ENCODE measurements at regions not wholly inside any gene's neighbourhood (a gene's known extent, or its start where the extent isn't known, plus 50 kb on each side); places are given as distances from the start of the nearest gene placed in this dataset.
"Not testable (repeated sequence)": the region's sequence is repeated elsewhere in the genome, so short reads cannot be mapped to it uniquely, and the experiment has no call there.

- peak; percentile 1 for DNase-seq
Measured at GRCh38 chr10:44752451-44753441, 158.4 kb upstream of the TMEM72 start.

- DNase-seq, result not testable (repeated sequence)
Measured at GRCh38 chr10:44754355-44754754, 156.8 kb upstream of the TMEM72 start.

GRCh38 chr10:44755481-44755880, 155.7 kb upstream of the TMEM72 start:
- DNase-seq, result no peak

- no peak for DNase-seq
Measured at GRCh38 chr10:44756216-44756615, 154.9 kb upstream of the TMEM72 start.

- no peak for DNase-seq
Measured at GRCh38 chr10:44757551-44758205, 153.5 kb upstream of the TMEM72 start.

GRCh38 chr10:44759122-44759521, 152.0 kb upstream of the TMEM72 start:
- no peak for DNase-seq

- DNase-seq, result no peak
Measured at GRCh38 chr10:44760513-44760912, 150.6 kb upstream of the TMEM72 start.

GRCh38 chr10:44761076-44761475, 150.1 kb upstream of the TMEM72 start:
- DNase-seq, result no peak

GRCh38 chr10:44763331-44763730, 147.8 kb upstream of the TMEM72 start:
- DNase-seq, result no peak

GRCh38 chr10:44765299-44765698, 145.8 kb upstream of the TMEM72 start:
- DNase-seq, result no peak

- no peak for DNase-seq
Measured at GRCh38 chr10:44766631-44767030, 144.5 kb upstream of the TMEM72 start.

- DNase-seq, result no peak
Measured at GRCh38 chr10:44769450-44769849, 141.7 kb upstream of the TMEM72 start.

- no peak for DNase-seq
Measured at GRCh38 chr10:44771233-44771995, 139.7 kb upstream of the TMEM72 start.

GRCh38 chr10:44773565-44773964, 137.6 kb upstream of the TMEM72 start:
- DNase-seq, result no peak

- no peak for DNase-seq
Measured at GRCh38 chr10:44774676-44775401, 136.3 kb upstream of the TMEM72 start.

GRCh38 chr10:44775402-44775741, 135.8 kb upstream of the TMEM72 start:
- no peak for DNase-seq

- DNase-seq, result no peak
Measured at GRCh38 chr10:44776181-44776580, 135.0 kb upstream of the TMEM72 start.

- no peak for DNase-seq
Measured at GRCh38 chr10:44779511-44779910, 131.6 kb upstream of the TMEM72 start.

GRCh38 chr10:44780426-44780825, 130.7 kb upstream of the TMEM72 start:
- DNase-seq, result no peak

GRCh38 chr10:44781131-44781530, 130.0 kb upstream of the TMEM72 start:
- DNase-seq, result no peak

- peak; percentile 11 for DNase-seq
Measured at GRCh38 chr10:44786286-44786850, 124.8 kb upstream of the TMEM72 start.

GRCh38 chr10:44787480-44788075, 123.6 kb upstream of the TMEM72 start:
- DNase-seq, result no peak
